ENCODE measurements at regions not wholly inside any gene's neighbourhood (a gene's known extent, or its start where the extent isn't known, plus 50 kb on each side); places are given as distances from the start of the nearest gene placed in this dataset.

GRCh38 chr4:112840061-112840460, 203.1 kb downstream of the LARP7 start:
- no peaks in the 10 kb centered on the region for H3K36me3 ChIP-seq
- intact Hi-C loops (cut with DNase I; ENCODE audit: low total_unique reads) = no loop called here
- no peaks in the 10 kb centered on the region for H3K4me1 ChIP-seq
- no peak for DNase-seq
- no peak overlapping the region for H3K27ac ChIP-seq
- TF ChIP-seq POLR2AphosphoS5 (IDR thresholded peaks at IDR 0.05) = no peak
- TF ChIP-seq CTCF (IDR thresholded peaks at IDR 0.05) = no peak
- no peak for TF ChIP-seq EP300 (IDR thresholded peaks at IDR 0.05)
- TF ChIP-seq POLR2A (IDR thresholded peaks at IDR 0.05) = no peak
- H3K9me3 ChIP-seq = peaks cover 0 to 4% (median 0%) of the 10 kb centered on the region in 4 donors
- no peak overlapping the region for H3K4me3 ChIP-seq
- H3K27me3 ChIP-seq = no peaks in the 10 kb centered on the region

GRCh38 chr4:112840619-112841018, 203.7 kb downstream of the LARP7 start:
- H3K9me3 ChIP-seq = peaks cover 0 to 4% (median 0%) of the 10 kb centered on the region in 4 donors
- intact Hi-C loops (cut with DNase I; ENCODE audit: low total_unique reads) = no loop called here
- WGBS, 5 donors = 79 to 93% (median 90%) methylated on average over 1 of the region's 1 CpG

DNA sequence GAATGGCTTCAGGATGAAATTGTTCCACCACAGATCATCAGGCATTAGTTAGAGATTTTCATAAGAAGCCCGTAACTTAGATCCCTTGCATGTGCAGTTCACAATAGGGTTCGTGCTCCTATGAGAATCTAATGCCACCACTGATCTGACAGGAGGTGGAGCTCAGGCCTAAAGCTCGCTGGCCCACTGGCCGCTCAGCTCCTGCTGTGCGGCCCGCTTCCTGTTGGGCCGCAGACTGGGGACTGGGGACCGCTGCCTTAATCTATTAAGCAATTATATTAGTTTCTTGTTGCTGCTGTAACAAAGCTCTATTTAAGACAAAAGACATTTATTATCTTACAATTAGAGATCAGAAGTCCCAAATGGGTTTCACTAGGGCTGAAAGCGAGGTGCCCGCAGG, 205.6 kb downstream of the LARP7 start:
- H3K4me3 ChIP-seq = no peak overlapping the region

More at GRCh38 chr4:112840619-112841018, 203.7 kb downstream of the LARP7 start:
- Histone ChIP-seq H3K4me1 (no peaks in the 10 kb centered on the region), H3K4me3 (no peak overlapping the region), H3K27me3 (no peaks in the 10 kb centered on the region), H3K36me3 (no peaks in the 10 kb centered on the region), H3K27ac (no peak overlapping the region)
- DNase-seq = no peak
- TF ChIP-seq POLR2AphosphoS5 (IDR thresholded peaks at IDR 0.05) (no peak), POLR2A (IDR thresholded peaks at IDR 0.05) (no peak), EP300 (IDR thresholded peaks at IDR 0.05) (no peak), CTCF (IDR thresholded peaks at IDR 0.05) (no peak)

DNA sequence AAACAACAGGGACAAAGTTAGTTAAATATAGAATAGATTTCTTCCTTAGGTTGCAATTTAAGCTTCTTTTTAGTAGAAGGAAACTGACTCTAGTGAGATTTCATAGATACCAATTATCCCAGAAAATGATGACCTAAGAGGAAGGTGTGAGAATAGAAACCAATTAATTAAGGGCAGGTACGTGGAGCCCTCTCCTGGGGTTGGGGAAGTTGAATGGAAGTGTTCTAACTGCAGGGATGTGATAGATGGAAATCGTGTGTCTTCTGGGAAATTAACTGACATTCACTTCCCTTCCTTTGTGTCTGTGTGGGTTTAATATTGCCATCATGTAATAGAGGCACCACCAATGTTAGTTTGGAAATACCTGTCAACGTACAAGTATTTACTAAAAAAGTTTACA, 204.1 kb upstream of the ANK2 start:
- H3K4me1 ChIP-seq = peaks cover 0 to 4% (median 0%) of the 10 kb centered on the region in 4 donors
- H3K36me3 ChIP-seq = no peaks in the 10 kb centered on the region
- 66 to 77% (median 71%) methylated on average over 3 of the region's 3 CpGs for WGBS, 5 donors
- no peaks in the 10 kb centered on the region for H3K27me3 ChIP-seq
- no peak for DNase-seq
- no peaks in the 10 kb centered on the region for H3K9me3 ChIP-seq
- intact Hi-C loops (cut with DNase I; ENCODE audit: low total_unique reads) = no loop called here
- no peak for TF ChIP-seq POLR2A (IDR thresholded peaks at IDR 0.05)
- H3K4me3 ChIP-seq = no peak overlapping the region
- no peak overlapping the region for H3K27ac ChIP-seq

More for the DNA sequence above, 205.6 kb downstream of the LARP7 start:
- WGBS, 5 donors = 78 to 86% (median 80%) methylated on average over 9 to 10 of the region's 10 CpGs
- Histone ChIP-seq H3K4me1 (no peaks in the 10 kb centered on the region), H3K9me3 (no peaks in the 10 kb centered on the region), H3K27me3 (no peaks in the 10 kb centered on the region), H3K27ac (no peak overlapping the region), H3K36me3 (no peaks in the 10 kb centered on the region)
- DNase-seq = no peak
- TF ChIP-seq POLR2A (IDR thresholded peaks at IDR 0.05) (no peak), POLR2AphosphoS5 (IDR thresholded peaks at IDR 0.05) (no peak), CTCF (IDR thresholded peaks at IDR 0.05) (no peak), EP300 (IDR thresholded peaks at IDR 0.05) (no peak)
- intact Hi-C loops (cut with DNase I; ENCODE audit: low total_unique reads) = no loop called here

DNA sequence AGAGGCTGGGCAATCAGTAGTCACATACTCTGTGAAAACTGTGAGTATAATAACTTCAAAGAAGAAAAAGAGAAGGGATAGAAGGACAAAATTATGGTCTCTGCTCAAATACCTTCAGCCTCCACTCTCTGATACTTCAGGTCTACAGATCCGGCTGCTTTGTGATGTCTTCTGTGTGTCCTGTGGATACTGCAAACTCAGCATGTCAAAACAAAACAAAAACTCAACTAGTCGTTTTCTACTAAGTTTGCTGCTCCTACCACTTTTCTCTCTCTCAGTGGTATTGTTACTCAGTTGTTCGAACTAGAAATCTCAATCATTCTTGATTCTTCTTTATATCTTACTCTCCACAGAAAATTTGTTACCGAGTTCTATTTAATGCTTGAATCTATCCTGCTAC, 202.4 kb upstream of the ANK2 start:
- Histone ChIP-seq H3K4me1 (peaks cover 0 to 4% (median 0%) of the 10 kb centered on the region in 4 donors), H3K27ac (no peak overlapping the region), H3K9me3 (no peaks in the 10 kb centered on the region), H3K27me3 (no peaks in the 10 kb centered on the region), H3K4me3 (no peak overlapping the region), H3K36me3 (no peaks in the 10 kb centered on the region)
- no peak for DNase-seq
- no peak for TF ChIP-seq EP300 (IDR thresholded peaks at IDR 0.05)
- TF ChIP-seq POLR2AphosphoS5 (IDR thresholded peaks at IDR 0.05) = no peak
- no peak for TF ChIP-seq POLR2A (IDR thresholded peaks at IDR 0.05)
- TF ChIP-seq CTCF (IDR thresholded peaks at IDR 0.05) = no peak
- intact Hi-C loops (cut with DNase I; ENCODE audit: low total_unique reads) = no loop called here
- 77 to 94% (median 89%) methylated on average over 4 of the region's 4 CpGs for WGBS, 5 donors
